HG03521 (cell line): ENCODE measurements at regions not wholly inside any gene's neighbourhood (a gene's known extent, or its start where the extent isn't known, plus 50 kb on each side); places are given as distances from the start of the nearest gene placed in this dataset.

Experiments
- ATAC-seq: cut with Tn5 transposase; IDR thresholded peaks from one replicate; pipeline ENCODE4 v1.9.1; 2021; ENCODE audit warnings: mild to moderate bottlenecking, moderate library complexity; ENCODE audit not compliant: unreplicated experiment

DNA sequence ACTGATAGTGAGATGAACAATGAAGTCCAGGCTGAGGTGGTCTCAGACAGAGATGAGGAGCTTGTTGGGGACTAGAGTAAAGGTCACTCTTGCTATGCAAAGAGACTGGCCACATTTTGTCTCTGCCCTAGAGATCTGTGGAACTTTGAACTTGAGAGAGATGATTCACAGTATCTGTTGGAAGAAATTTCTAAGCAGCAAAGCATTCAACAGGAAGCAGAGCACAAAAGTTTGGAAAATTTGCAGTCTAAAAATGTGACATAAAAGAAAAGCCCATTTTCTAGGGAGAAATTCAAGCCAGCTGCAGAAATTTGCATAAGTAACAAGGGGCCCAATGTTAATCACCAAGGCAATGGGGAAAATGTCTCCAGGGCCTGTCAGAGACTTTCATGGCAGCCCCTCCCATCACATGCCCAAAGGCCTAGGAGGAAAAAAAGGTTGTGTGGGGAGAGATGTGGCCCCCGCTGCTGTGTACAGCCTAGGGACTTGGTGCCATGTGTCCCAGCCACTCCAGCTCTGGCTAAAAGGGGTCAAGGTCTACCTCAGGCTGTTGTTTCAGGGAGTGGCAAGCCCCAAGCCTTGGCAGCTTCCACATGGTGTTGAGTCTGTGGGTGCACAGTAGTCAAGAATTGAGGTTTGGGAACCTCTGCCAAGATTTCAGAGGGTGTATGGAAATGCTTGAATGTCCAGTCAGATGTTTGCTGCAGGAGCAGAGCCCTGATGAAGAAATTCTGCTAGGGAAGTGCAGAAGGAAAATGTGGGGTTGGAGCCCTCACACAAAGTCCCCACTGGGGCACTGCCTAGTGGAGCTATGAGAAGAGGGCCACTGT is 262.8 kb downstream of the DKK2 start:
- ATAC-seq, result no peak

GRCh38 chr4:106767991-106768390 is 268.1 kb downstream of the DKK2 start:
- no peak for ATAC-seq

DNA sequence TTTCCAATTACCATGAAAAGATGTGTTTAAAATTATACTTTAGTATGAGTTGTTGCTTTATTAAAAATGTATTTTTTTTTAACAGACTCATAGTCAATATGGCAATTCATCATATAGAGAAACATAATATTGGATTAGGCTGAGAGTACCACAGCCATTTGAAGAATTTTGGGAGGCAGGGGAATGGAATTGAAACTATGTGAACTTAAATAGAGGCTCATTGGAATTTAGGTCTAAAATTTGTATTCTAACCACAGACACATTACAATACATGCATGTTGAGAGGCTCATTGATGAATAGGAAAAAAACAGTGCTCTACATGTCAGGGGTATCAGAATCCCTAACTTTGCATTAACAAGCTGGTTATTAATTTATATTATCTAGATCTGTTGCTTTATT is 269.6 kb downstream of the DKK2 start:
- no peak for ATAC-seq

- ATAC-seq, result no peak
Observed at GRCh38 chr4:106764774-106765173, 271.3 kb downstream of the DKK2 start.

DNA sequence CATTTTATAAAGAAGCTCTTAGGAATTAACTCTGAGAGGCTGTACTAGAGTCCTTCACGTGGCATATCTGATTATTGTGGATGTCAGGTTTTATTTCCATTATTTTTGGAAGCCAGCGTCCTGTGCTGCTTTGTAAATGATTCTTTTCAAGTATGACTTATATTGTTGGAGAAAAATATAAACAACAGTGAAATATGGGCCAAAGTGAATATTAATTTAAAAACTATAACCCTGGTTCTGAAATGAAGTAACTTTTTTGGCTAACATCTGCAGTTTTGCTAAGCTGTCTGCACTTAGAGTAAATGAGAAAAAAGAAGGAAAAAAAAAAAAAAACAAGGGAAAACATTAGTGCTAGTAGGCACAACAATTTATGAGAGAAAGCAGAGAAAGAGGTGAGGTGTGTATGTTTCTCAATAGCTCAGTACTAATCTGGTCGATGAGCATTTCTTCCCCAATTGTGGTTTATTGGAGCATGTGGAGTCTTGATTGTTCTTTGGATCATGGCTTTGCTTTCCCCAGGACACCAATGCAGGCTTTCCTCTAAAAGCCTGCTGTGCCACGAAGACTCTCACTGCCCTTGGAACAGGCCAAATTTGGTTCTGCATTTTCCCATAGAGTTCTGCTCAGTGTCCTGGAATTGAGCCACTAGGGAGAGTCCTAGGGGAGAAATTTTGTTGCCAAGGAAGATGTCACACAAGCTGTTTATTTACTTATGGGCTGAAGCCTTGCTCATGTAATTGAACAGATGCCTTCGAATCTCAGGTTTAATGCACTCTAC is 273.3 kb downstream of the DKK2 start:
- no peak for ATAC-seq

DNA sequence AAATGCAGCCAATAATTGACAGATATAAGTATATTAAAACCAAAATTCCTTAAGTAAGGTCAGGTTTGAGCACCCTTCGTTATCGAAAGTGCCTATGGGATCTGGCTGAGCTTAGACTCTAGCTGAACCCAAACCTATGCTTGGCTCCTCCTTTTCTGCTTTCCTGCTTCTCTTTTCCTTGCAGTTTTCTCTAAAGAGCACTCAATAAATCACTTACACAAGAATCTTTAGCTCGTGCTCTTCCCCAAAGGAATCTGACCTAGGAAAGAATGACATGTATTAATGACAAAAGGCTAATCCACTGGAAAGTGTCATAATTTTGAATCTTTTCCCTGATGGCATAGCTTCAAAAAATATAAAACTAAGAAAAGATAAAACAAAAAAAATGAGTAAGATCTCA is 282.7 kb downstream of the DKK2 start:
- ATAC-seq, result no peak

DNA sequence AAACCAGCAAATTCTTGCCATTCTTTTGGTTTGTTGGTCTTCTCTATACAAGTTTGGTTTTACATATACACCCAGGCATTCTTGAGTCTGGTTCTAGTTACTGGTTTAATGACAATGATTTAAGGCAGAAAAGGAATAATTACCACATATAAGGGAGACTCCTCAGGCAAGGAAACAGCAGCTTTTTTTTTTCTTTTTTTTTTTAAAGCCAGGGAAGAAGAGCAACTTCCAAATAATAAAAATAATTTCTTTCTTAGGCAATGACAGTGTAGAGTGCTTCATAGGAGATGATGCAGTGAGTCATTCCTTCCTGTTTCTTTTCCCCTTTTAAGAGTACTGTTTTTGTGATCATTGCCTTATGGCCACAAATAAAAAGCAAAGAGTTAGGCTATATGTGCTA is 289.7 kb downstream of the DKK2 start:
- no peak for ATAC-seq

- no peak for ATAC-seq
Observed at GRCh38 chr4:106738121-106738520, 298.0 kb downstream of the DKK2 start.

DNA sequence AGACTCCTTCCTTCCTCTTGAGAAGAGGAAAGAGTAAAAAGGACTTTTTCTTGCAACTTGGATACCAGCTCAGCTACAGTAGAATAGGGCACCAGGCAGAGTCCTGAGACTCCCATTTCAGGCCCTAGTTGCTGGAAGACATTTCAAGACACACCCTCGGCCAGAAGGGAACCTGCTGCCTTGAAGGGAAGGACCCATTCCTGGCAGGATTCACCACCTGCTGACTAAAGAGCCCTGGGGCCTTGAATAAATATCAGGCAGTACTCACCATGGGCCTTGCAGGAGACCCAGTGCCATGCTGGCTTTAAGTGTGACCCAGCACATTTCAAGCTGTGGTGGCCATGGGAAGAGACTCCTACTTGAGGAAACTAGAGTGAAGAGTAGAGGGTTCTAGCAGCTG is 317.6 kb downstream of the DKK2 start:
- no peak for ATAC-seq

GRCh38 chr4:106717091-106717490 is 319.0 kb downstream of the DKK2 start:
- no peak for ATAC-seq

DNA sequence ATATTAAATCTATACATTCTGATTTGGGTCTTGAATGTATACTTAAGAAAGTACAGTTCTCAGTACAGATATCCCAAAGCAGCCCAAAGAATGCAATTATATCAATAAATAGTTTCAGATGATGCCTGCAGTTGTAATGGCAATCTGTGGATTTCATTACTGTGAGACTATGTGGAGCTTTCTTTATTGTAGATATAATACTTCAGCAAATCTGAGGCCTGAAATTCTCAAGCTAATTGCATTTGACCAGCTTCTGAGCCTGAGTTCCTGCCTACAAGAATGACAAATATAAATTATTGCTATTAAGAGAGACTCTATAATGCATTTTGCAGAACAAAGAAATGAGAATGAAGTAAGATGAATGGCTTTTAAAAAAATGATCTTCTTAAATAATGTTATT is 320.3 kb downstream of the DKK2 start:
- no peak for ATAC-seq

DNA sequence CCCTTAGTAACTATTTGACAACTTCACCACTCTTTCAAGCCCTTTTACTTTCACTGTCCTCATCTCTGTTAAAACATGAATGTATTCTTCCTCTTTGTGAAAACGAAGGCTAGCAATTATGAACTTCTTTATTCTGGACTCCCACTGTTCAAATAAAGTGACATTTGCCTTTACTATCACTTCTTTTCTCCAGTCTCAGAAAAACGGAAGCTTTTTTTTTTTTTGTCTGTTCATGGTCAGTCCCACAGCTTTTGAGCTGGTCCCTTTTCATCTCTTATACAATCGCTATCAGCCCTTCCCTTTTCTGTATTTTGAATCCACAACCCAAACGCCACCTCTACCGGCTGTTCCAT is 327.7 kb downstream of the DKK2 start:
- no peak for ATAC-seq

- no peak for ATAC-seq
Observed at GRCh38 chr4:106707776-106708463, 328.2 kb downstream of the DKK2 start.

GRCh38 chr4:106704253-106704870 is 331.8 kb downstream of the DKK2 start:
- no peak for ATAC-seq

- no peak for ATAC-seq
Observed at GRCh38 chr4:106700321-106700720, 331.7 kb upstream of the GIMD1 start.

- ATAC-seq, result no peak
Observed at GRCh38 chr4:106698621-106699195, 330.1 kb upstream of the GIMD1 start.

DNA sequence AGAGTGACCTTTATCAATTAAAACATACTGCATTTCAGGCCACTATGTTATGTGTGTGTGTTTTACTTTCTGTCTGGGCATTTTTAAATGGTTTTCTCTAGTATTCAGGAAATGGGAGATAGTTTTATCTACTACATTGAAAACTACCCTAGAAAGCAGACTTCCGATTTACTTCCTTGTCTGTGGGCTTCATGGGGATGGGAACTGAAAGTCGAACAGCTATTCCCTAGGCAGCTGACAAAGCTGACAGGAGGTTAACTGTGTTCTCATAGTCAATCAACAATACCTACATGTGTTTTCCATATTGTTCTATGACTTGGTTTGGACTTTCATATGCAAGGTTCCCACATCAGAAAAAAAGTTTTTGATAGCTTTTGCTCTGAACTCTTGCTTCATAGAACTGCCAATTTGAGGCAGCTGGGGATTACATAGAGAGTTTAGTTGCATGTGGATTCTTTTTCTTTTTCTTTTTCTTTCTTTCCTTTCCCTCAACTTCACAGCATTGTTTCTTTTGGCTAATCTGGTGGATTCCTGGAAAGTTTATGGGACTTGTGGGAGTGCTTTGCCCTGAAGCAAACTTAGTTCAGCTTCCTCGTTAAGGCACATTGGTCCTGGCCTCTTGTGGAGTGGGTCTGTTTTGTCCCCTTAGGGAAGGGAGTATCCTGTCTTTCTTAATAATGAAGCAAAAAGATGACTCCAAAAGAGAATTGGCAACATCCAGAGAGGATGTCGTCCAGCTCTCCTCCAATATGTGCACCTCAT is 327.1 kb upstream of the GIMD1 start:
- no peak for ATAC-seq

- ATAC-seq, result no peak
Observed at GRCh38 chr4:106694232-106694631, 325.7 kb upstream of the GIMD1 start.

DNA sequence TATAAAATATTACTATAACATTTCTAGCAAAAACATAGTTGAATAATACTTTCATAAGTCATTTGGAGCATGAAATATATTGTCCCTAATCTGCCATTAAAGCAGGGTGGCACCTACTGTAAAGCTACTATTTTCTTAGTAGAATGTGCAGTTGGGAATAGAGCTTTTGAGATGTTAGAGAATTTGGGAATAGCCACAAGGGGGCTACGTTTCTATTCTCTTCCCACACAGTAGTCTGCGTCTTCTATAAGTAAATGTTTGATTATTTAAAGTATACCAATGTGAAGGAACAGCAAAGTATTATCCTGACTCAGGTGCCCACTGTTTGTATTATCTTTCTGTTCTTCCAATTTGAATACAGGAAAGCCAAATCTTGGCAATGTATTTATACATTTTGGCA is 323.2 kb upstream of the GIMD1 start:
- no peak for ATAC-seq

GRCh38 chr4:106690487-106690886 is 321.9 kb upstream of the GIMD1 start:
- ATAC-seq, result no peak
